Type B pancreatic cell (in vitro differentiated cells): ENCODE measurements at regions not wholly inside any gene's neighbourhood (a gene's known extent, or its start where the extent isn't known, plus 50 kb on each side); places are given as distances from the start of the nearest gene placed in this dataset.

ENCODE experiments used
- DNase-seq: peaks from one replicate; pipeline ENCODE4 v3.0.0; 2021; ENCODE audit warnings: mixed read lengths; ENCODE audit not compliant: unreplicated experiment; ENCODE audit errors: extremely low spot score
- H3K27ac Mint-ChIP-seq: 2 replicates; pipeline ENCODE4 v1.8.0; 2021; ENCODE audit warnings: mild to moderate bottlenecking, mixed read lengths
- H3K27me3 Mint-ChIP-seq: 2 replicates; pipeline ENCODE4 v1.8.0; 2021; ENCODE audit warnings: mixed read lengths
- H3K36me3 Mint-ChIP-seq: 2 replicates; pipeline ENCODE4 v1.8.0; 2021; ENCODE audit warnings: mixed read lengths
- H3K4me1 Mint-ChIP-seq: one replicate; pipeline ENCODE4 v1.8.0; 2021; ENCODE audit warnings: mixed read lengths; ENCODE audit not compliant: unreplicated experiment
- H3K4me3 Mint-ChIP-seq: 2 replicates; pipeline ENCODE4 v1.8.0; 2021; ENCODE audit warnings: mild to moderate bottlenecking, mixed read lengths
- H3K9me3 Mint-ChIP-seq: 2 replicates; pipeline ENCODE4 v1.8.0; 2021; ENCODE audit warnings: mixed read lengths
- CTCF ChIP-seq: fragments of 200-600 bp; sonication (generic); conservative IDR thresholded peaks from 2 replicates; pipeline ENCODE4 v1.5.0; 2021; ENCODE audit warnings: antibody characterized with exemption, mild to moderate bottlenecking

GRCh38 chr1:102631691-102632090 lies 476.6 kb downstream of the COL11A1 start:
- Mint-ChIP-seq H3K4me1 (no peaks in the 10 kb centered on the region), H3K9me3 (no peaks in the 10 kb centered on the region), H3K4me3 (no peak overlapping the region), H3K27me3 (no peaks in the 10 kb centered on the region), H3K27ac (no peak overlapping the region), H3K36me3 (no peaks in the 10 kb centered on the region)
- no peak for DNase-seq
- TF ChIP-seq CTCF: no peak

GRCh38 chr1:102630041-102630440 lies 478.3 kb downstream of the COL11A1 start:
- no peak for DNase-seq
- Mint-ChIP-seq H3K27me3 (no peaks in the 10 kb centered on the region), H3K4me1 (no peaks in the 10 kb centered on the region), H3K36me3 (no peaks in the 10 kb centered on the region), H3K4me3 (no peak overlapping the region), H3K9me3 (no peaks in the 10 kb centered on the region), H3K27ac (no peak overlapping the region)
- TF ChIP-seq CTCF: no peak

- no peak overlapping the region for H3K27ac Mint-ChIP-seq
- no peak for TF ChIP-seq CTCF
- H3K4me1 Mint-ChIP-seq: no peaks in the 10 kb centered on the region
- H3K9me3 Mint-ChIP-seq: no peaks in the 10 kb centered on the region
- H3K36me3 Mint-ChIP-seq: no peaks in the 10 kb centered on the region
- DNase-seq: no peak
- no peak overlapping the region for H3K4me3 Mint-ChIP-seq
- no peaks in the 10 kb centered on the region for H3K27me3 Mint-ChIP-seq
These were observed 480.2 kb downstream of the COL11A1 start for GRCh38 chr1:102628109-102628613.

GRCh38 chr1:102627145-102627544 lies 481.2 kb downstream of the COL11A1 start:
- Mint-ChIP-seq H3K36me3 (no peaks in the 10 kb centered on the region), H3K27me3 (no peaks in the 10 kb centered on the region), H3K4me1 (no peaks in the 10 kb centered on the region), H3K4me3 (no peak overlapping the region), H3K9me3 (no peaks in the 10 kb centered on the region), H3K27ac (no peak overlapping the region)
- TF ChIP-seq CTCF: no peak
- no peak for DNase-seq

GRCh38 chr1:102615896-102616295 lies 492.4 kb downstream of the COL11A1 start:
- Mint-ChIP-seq H3K36me3 (no peaks in the 10 kb centered on the region), H3K4me1 (no peaks in the 10 kb centered on the region), H3K9me3 (no peaks in the 10 kb centered on the region), H3K27me3 (no peaks in the 10 kb centered on the region), H3K4me3 (no peak overlapping the region), H3K27ac (no peak overlapping the region)
- DNase-seq: no peak
- no peak for TF ChIP-seq CTCF

GRCh38 chr1:102595106-102595505 lies 513.2 kb downstream of the COL11A1 start:
- Mint-ChIP-seq H3K36me3 (no peaks in the 10 kb centered on the region), H3K27ac (no peak overlapping the region), H3K9me3 (no peaks in the 10 kb centered on the region), H3K27me3 (no peaks in the 10 kb centered on the region), H3K4me1 (no peaks in the 10 kb centered on the region), H3K4me3 (no peak overlapping the region)
- no peak for DNase-seq
- no peak for TF ChIP-seq CTCF
